D721Med (cell line): ENCODE measurements at regions not wholly inside any gene's neighbourhood (a gene's known extent, or its start where the extent isn't known, plus 50 kb on each side); places are given as distances from the start of the nearest gene placed in this dataset.

ENCODE experiments used
- DNase-seq: peaks from one replicate; pipeline ENCODE4 v3.0.0; 2011; ENCODE audit warnings: low spot score; ENCODE audit not compliant: insufficient read length
- FAIRE-seq: peaks from 2 replicates; lab custom pipeline; 2011; peaks lifted over from hg19 to GRCh38; lab: Jason Lieb, UNC
- TF ChIP-seq, protein P1 (sequence below): IDR thresholded peaks from 2 replicates; pipeline ENCODE4 v1.5.1; 2012; ENCODE audit warnings: mild to moderate bottlenecking, control low read depth; ENCODE audit not compliant: insufficient read depth; ENCODE audit errors: missing control alignments

DNA sequence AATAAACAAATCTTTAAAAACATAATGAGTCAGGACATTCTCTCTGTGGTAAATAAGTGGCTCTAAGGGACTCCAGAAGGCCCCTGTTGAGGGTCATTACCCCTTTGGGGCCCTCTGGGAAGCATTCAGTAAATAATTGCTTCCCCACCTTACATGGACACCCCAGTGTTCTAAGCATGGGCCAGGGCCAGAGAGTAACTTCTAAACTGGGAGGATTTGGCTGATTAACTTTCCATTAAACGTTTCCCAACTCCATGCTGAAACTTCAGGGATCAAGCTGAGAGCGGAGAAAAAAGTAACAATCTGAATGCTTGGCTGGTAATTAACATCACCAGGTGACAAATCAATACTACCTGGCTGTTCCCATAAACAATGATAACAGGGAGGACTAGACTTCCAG, 783.9 kb upstream of the LRRC4C start:
- TF ChIP-seq, protein P1, sequence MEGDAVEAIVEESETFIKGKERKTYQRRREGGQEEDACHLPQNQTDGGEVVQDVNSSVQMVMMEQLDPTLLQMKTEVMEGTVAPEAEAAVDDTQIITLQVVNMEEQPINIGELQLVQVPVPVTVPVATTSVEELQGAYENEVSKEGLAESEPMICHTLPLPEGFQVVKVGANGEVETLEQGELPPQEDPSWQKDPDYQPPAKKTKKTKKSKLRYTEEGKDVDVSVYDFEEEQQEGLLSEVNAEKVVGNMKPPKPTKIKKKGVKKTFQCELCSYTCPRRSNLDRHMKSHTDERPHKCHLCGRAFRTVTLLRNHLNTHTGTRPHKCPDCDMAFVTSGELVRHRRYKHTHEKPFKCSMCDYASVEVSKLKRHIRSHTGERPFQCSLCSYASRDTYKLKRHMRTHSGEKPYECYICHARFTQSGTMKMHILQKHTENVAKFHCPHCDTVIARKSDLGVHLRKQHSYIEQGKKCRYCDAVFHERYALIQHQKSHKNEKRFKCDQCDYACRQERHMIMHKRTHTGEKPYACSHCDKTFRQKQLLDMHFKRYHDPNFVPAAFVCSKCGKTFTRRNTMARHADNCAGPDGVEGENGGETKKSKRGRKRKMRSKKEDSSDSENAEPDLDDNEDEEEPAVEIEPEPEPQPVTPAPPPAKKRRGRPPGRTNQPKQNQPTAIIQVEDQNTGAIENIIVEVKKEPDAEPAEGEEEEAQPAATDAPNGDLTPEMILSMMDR: no peak
- FAIRE-seq (no peak), DNase-seq (no peak)

DNA sequence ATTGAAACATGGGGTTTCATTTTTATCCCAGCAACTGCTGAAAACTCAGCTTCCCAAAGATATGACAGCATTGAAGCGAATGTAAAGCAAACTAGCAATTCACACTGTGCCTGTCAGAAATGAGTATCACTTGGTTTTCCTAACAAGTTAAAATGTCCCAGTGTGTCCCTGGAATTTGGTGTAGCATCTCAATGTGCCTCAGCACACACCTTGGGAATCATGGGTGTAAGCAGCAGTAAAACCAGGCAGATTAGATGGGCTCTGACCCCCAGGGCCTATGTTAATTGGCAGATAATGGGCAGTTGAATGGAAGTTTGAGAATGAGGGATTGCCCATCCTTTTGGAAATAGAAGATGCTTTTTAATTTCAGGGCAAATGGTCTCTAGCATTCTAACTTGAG, 784.9 kb upstream of the LRRC4C start:
- no peak for FAIRE-seq
- TF ChIP-seq, protein P1: no peak
- DNase-seq: no peak

DNA sequence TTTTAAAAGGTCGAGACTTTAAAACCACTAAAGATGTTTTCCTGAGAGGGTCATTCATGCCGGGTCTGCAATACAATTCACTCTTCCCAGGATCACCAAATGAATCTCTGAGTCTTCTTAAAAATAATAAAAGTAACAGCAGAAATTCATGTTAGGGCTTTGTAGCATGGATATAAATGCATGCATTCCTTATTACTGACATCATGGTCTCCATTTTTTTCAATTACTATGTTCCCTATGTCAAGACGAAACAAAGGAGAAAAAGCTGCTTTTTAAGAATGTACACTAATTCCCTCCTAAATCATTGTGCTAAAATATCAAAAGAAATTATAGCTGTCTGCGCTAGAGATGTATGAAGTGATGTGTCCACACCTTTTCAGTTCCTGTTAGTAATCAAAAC, 789.9 kb upstream of the LRRC4C start:
- DNase-seq (no peak), FAIRE-seq (no peak)
- TF ChIP-seq, protein P1: no peak

DNA sequence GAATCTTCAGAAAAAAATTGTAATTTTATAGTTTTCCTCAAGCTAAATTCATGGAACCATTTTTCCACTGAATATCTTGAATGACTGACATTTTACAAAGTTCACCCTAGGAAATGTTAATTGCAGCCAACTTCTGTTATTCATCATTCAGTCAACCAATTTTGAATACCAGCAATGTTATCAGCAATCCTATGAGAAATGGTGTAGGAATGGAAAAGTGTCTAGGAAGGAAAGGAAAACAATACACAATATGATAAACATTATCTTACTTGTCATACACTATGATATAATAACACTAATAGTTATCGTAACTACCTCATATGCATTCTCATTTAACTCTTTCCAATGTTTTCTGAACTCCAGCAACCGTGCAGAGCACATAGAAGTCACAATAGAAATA, 790.5 kb upstream of the LRRC4C start:
- no peak for FAIRE-seq
- TF ChIP-seq, protein P1: no peak
- DNase-seq: no peak

DNA sequence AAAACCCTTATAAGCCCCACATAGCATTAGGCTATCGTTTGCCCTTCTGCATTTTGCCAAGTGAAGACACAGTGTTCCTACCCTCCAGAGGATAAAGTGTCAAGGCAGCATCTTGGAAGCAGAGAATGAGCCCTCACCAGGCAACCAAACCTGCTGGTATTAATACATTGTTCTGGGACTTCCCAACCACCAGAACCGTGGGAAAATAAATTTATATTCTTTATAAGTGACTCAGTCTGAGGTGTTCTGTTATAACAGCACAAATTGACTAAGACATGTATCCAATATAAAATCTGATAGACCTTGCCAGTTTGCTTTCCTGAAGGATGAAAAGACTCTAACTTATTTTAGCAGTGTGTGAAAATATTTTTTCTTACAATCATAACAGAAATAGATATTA, 792.5 kb upstream of the LRRC4C start:
- DNase-seq (no peak), FAIRE-seq (no peak)
- TF ChIP-seq, protein P1: no peak

DNA sequence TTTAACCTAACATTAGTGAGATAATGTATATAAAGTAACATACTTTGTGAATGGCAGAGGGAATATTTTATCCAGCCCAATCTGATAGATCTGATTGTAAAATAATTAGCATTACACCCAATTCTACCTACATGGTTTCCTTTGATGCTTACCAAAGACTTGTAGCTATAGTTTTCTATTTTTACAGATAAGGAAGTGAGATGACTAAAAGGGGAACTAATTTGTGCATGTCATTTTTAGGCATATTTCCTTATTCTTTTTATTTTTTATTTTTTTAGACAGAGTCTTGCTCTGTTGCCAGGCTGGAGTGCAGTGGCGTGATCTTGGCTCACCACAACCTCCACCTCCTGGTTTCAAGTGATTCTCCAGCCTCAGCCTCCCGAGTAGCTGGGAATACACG, 793.7 kb upstream of the LRRC4C start:
- FAIRE-seq: no peak
- TF ChIP-seq, protein P1: no peak
- DNase-seq: no peak

DNA sequence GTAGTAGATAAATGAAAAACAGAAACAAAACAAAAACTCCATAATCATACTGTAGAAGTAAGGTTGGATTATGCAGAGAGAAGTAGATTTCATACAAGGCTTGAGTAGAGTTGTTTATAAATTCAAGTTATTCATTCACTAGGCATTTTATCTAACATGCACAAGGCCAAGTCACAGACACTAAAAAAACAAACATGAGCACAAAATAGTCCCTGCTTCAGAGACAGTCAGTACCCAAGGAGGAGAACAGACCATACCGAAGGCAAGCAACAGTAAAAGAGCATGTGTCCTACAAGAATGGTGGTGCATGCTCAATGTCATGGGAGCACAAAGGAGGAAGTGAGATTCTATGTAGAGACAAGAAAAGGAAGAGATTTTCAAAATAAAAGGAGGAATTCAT, 796.5 kb upstream of the LRRC4C start:
- FAIRE-seq (no peak), DNase-seq (no peak)
- TF ChIP-seq, protein P1: no peak
